K562 (cell line): ENCODE measurements at regions not wholly inside any gene's neighbourhood (a gene's known extent, or its start where the extent isn't known, plus 50 kb on each side); places are given as distances from the start of the nearest gene placed in this dataset.

Source experiments
- ATAC-seq: fragments of 200-7000 bp; cut with Tn5 transposase; 3 replicates; pipeline ENCODE4 v1.9.1; 2020; ENCODE audit warnings: moderate library complexity
- BruUV-seq: library from RNA; stranded (reverse); fragments of 400-500 nt; replicated peaks from 2 replicates; lab custom pipeline; 2021; lab: Mats Ljungman, UMichigan
- CTCF ChIA-PET: fragments of 300-600 bp; formaldehyde crosslinking; extraction: SDS; loops from one replicate; lab custom pipeline; 2021; ENCODE audit warnings: low intra/inter-chr PET ratio; lab: Yijun Ruan, JAX
- POLR2A ChIA-PET: fragments of 300-600, 350-650 bp; sonication (Branson Sonifier 250); formaldehyde crosslinking; extraction: SDS; loops from one replicate; lab custom pipeline; 2021; ENCODE audit warnings: antibody characterized with exemption, inconsistent platforms; lab: Yijun Ruan, JAX
- DNase-seq, 4 experiments: peaks; one replicate each; pipeline versions ENCODE4 v3.0.0 to v3.0.0-alpha.2; 2011 to 2018; ENCODE audit warnings: low spot score in 3 of 4, mixed read lengths in 3 of 4; ENCODE audit errors: extremely low read depth in 1 of 4
- FAIRE-seq: peaks from 2 replicates; lab custom pipeline; 2011; peaks lifted over from hg19 to GRCh38; lab: Jason Lieb, UNC
- H2AFZ ChIP-seq: 2 replicates; pipeline ENCODE4 v1.6.0; 2011; ENCODE audit warnings: low read depth, low read length, control low read depth, inconsistent platforms
- H3K27ac ChIP-seq: fragments of 200-600 bp; 3 replicates; pipeline ENCODE4 v1.8.0; 2011; ENCODE audit warnings: low read depth, mild to moderate bottlenecking, control low read depth, inconsistent platforms, low read length, moderate library complexity, mixed read lengths; ENCODE audit errors: extremely low read depth
- H3K27me3 ChIP-seq, 2 experiments: fragments of 300-600 bp in 1 of 2; 2 replicates in 1 of 2; 3 replicates in 1 of 2; pipeline versions ENCODE4 v1.6.0 to v1.8.0; 2011; ENCODE audit warnings: inconsistent platforms in 2 of 2, low read length in 2 of 2, mild to moderate bottlenecking in 1 of 2, mixed read lengths in 1 of 2, moderate library complexity in 1 of 2; ENCODE audit not compliant: control insufficient read depth in 2 of 2, insufficient read depth in 2 of 2
- H3K36me3 ChIP-seq: fragments of 300-600 bp; 3 replicates; pipeline ENCODE4 v1.8.0; 2011; ENCODE audit warnings: mild to moderate bottlenecking, low read length, inconsistent platforms; ENCODE audit not compliant: control insufficient read depth, insufficient read depth
- H3K4me1 ChIP-seq, 2 experiments: fragments of 200-600 bp in 1 of 2; replicated peaks in 1 of 2; 2 replicates in 1 of 2; 3 replicates in 1 of 2; pipeline versions ENCODE4 v1.5.1 to v1.8.0; 2011; ENCODE audit warnings: inconsistent platforms in 2 of 2, low read length in 2 of 2, mild to moderate bottlenecking in 1 of 2, mixed read lengths in 1 of 2, moderate library complexity in 1 of 2; ENCODE audit not compliant: control insufficient read depth in 2 of 2, insufficient read depth in 2 of 2
- H3K4me2 ChIP-seq: 2 replicates; pipeline ENCODE4 v1.6.1; 2011; ENCODE audit warnings: low read length, control low read depth, inconsistent platforms, mixed read lengths; ENCODE audit not compliant: insufficient read depth
- H3K4me3 ChIP-seq: fragments of 200-600 bp; sonication (generic), shearing (Covaris generic); 2 replicates; pipeline ENCODE4 v1.5.1; 2016; ENCODE audit warnings: control low read depth, inconsistent platforms
- H3K79me2 ChIP-seq: fragments of 200-600 bp; 3 replicates; pipeline ENCODE4 v1.8.0; 2011; ENCODE audit warnings: low read length, inconsistent platforms; ENCODE audit not compliant: control insufficient read depth, insufficient read depth
- H3K9ac ChIP-seq, 2 experiments: 2 replicates each; pipeline versions ENCODE4 v1.6.0 to v1.6.1; 2011; ENCODE audit warnings: low read depth in 2 of 2, low read length in 2 of 2, control low read depth in 1 of 2, inconsistent platforms in 1 of 2, mild to moderate bottlenecking in 1 of 2, mixed read lengths in 1 of 2; ENCODE audit not compliant: insufficient read depth in 1 of 2
- H3K9me1 ChIP-seq: one replicate; pipeline ENCODE4 v1.6.0; 2011; ENCODE audit warnings: inconsistent platforms, mild to moderate bottlenecking, low read length, moderate library complexity; ENCODE audit not compliant: control insufficient read depth, insufficient read depth
- H3K9me3 ChIP-seq: replicated peaks from 2 replicates; pipeline ENCODE4 v1.5.1; 2011; ENCODE audit warnings: low read depth, low read length, inconsistent platforms; ENCODE audit not compliant: control insufficient read depth, insufficient read depth
- H4K20me1 ChIP-seq: replicated peaks from 2 replicates; pipeline ENCODE4 v1.6.1; 2011; ENCODE audit warnings: low read length, inconsistent platforms, mixed read lengths; ENCODE audit not compliant: control insufficient read depth, insufficient read depth
- FOXA3 ChIP-seq, 2 experiments: fragments of 450-650 bp in 1 of 2; sonication (generic) in 1 of 2; formaldehyde crosslinking; IDR thresholded peaks in 1 of 2; conservative IDR thresholded peaks in 1 of 2; 2 replicates each; pipeline versions ENCODE4 v1.4.0 to v1.8.0; 2020 to 2022; ENCODE audit warnings: mild to moderate bottlenecking in 2 of 2, missing genetic modification reagents in 1 of 2
- HDAC1 ChIP-seq, 2 experiments: fragments of 450-650 bp; IDR thresholded peaks; 2 replicates each; pipeline ENCODE4 v1.6.1; 2016 to 2017; ENCODE audit warnings: inconsistent platforms in 1 of 2, mild to moderate bottlenecking in 1 of 2, moderate library complexity in 1 of 2
- MYNN ChIP-seq, 2 experiments: sonication (generic); formaldehyde crosslinking in 1 of 2; IDR thresholded peaks; 2 replicates each; pipeline versions ENCODE4 v1.5.0 to v1.6.1; 2016 to 2020; ENCODE audit warnings: antibody characterized with exemption in 1 of 2, missing genetic modification reagents in 1 of 2
- TEAD4 ChIP-seq, 2 experiments: sonication (generic) in 1 of 2; formaldehyde crosslinking in 1 of 2; IDR thresholded peaks; 2 replicates each; pipeline versions ENCODE4 v1.6.1 to v1.8.0; 2012 to 2022; ENCODE audit warnings: borderline replicate concordance in 1 of 2, inconsistent platforms in 1 of 2, low read length in 1 of 2, mild to moderate bottlenecking in 1 of 2, missing genetic modification reagents in 1 of 2
- TGIF2 ChIP-seq: sonication (generic); formaldehyde crosslinking; IDR thresholded peaks from 2 replicates; pipeline ENCODE4 v1.8.1; 2022; ENCODE audit warnings: mild to moderate bottlenecking, missing genetic modification reagents, moderate library complexity
- THRAP3 ChIP-seq: fragments of 450-650 bp; IDR thresholded peaks from 2 replicates; pipeline ENCODE4 v1.6.1; 2016; ENCODE audit warnings: mild to moderate bottlenecking, inconsistent platforms, borderline replicate concordance
- ZBTB40 ChIP-seq, 2 experiments: fragments of 450-650 bp in 1 of 2; sonication (generic) in 1 of 2; formaldehyde crosslinking in 1 of 2; IDR thresholded peaks; 2 replicates each; pipeline versions ENCODE4 v1.7.1 to v1.9.0; 2016 to 2022; ENCODE audit warnings: inconsistent platforms in 1 of 2, mild to moderate bottlenecking in 1 of 2, missing genetic modification reagents in 1 of 2
- ZNF184 ChIP-seq: sonication (generic); formaldehyde crosslinking; IDR thresholded peaks from 2 replicates; pipeline ENCODE4 v1.5.0; 2020; ENCODE audit warnings: missing genetic modification reagents
- WGBS: fragments of 100-300 bp; shearing (Covaris generic); methylation state at CpG from one replicate; pipeline ENCODE4 v1.1.6; 2016; ENCODE audit warnings: low coverage, mixed read lengths; ENCODE audit not compliant: insufficient coverage; ENCODE audit errors: missing lambda C conversion rate; 5-methylcytosine and 5-hydroxymethylcytosine counted together
- in situ Hi-C: fragments of 300-500 bp; cut with MboI; formaldehyde crosslinking; loops from 4 replicates; pipeline ENCODE4 v1.15.0; 2018; ENCODE audit warnings: inconsistent platforms, mixed read lengths
- intact Hi-C: fragments of 100-400 bp; cut with micrococcal nuclease; formaldehyde crosslinking; loops from 2 replicates; pipeline ENCODE4 v1.14.2; 2022
- TF ChIP-seq, protein P1 (sequence below), 2 experiments: fragments of 450-650 bp; conservative IDR thresholded peaks; 2 replicates each; pipeline ENCODE4 v1.6.1; 2017; ENCODE audit warnings: mild to moderate bottlenecking in 2 of 2, moderate library complexity in 2 of 2

DNA sequence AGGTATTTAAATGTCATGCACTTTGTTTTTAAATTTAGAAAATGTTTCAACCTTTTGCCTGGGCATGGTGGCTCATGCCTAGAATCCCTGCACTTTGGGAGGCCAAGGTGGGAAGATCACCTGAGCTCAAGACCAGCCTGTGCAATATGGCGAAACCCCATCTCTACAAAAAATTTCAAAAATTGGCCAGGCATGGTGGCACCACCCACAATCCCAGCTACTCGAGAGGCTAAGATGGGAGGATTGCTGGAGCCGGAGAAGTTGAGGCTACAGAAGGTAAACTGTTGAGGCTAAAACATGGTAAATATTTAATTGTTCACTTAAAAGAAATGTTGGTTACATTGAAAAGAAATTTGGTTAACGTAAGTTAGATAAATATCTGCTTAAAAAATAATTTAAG, 108.4 kb upstream of the IGLL5 start:
- Histone ChIP-seq H3K79me2 (no peaks in the 10 kb centered on the region), H3K27me3 (peaks cover 7 to 18% of the 10 kb centered on the region in 2 experiments; a peak in 3 of 5 replicates)
- ATAC-seq, result no peak
- CTCF ChIA-PET, result interaction anchor here (0.7 to 1.7 kb wide), 3 partner anchors 9 to 62 kb away, joined by 3 to 9 read pairs (median 4); no protein-coding TSS in a partner anchor
- TF ChIP-seq HDAC1 (IDR thresholded peaks at IDR 0.05) (no peak), FOXA3 (CRISPR knock-in tag; conservative IDR thresholded peaks at IDR 0.05 in 1 of 2, IDR thresholded peaks at IDR 0.05 in 1 of 2) (0 out of 4 replicates have a peak, but pooled peaks of 1 of the 2 experiments have one; percentile 51), TEAD4 (IDR thresholded peaks at IDR 0.05; ENCODE audit: low read length) (no peak), TEAD4 (CRISPR knock-in tag; IDR thresholded peaks at IDR 0.05; ENCODE audit: borderline replicate concordance) (0 out of 2 replicates have a peak, but pooled peaks have one; percentile 57), THRAP3 (no peak), ZNF184 (peak; percentile 61; the same call in 1 of the 2 replicates), MYNN (IDR thresholded peaks at IDR 0.05) (no peak), MYNN (CRISPR knock-in tag; IDR thresholded peaks at IDR 0.05) (peak; percentile 45; the same call in 1 of the 2 replicates), ZBTB40 (IDR thresholded peaks at IDR 0.05) (no peak), ZBTB40 (CRISPR knock-in tag; IDR thresholded peaks at IDR 0.05) (peak; percentile 35; the same call in 1 of the 2 replicates), TGIF2 (CRISPR knock-in tag) (peak; percentile 19; the same call in 1 of the 2 replicates)
- TF ChIP-seq, protein P1, sequence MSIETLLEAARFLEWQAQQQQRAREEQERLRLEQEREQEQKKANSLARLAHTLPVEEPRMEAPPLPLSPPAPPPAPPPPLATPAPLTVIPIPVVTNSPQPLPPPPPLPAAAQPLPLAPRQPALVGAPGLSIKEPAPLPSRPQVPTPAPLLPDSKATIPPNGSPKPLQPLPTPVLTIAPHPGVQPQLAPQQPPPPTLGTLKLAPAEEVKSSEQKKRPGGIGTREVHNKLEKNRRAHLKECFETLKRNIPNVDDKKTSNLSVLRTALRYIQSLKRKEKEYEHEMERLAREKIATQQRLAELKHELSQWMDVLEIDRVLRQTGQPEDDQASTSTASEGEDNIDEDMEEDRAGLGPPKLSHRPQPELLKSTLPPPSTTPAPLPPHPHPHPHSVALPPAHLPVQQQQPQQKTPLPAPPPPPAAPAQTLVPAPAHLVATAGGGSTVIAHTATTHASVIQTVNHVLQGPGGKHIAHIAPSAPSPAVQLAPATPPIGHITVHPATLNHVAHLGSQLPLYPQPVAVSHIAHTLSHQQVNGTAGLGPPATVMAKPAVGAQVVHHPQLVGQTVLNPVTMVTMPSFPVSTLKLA (conservative IDR thresholded peaks at IDR 0.05), result 0 out of 4 replicates have a peak, but pooled peaks have one; percentile 3 to 8
- TF ChIP-seq, all 486 proteins: peak for 7
- BruUV-seq, result no TSS peak
- Histone ChIP-seq H2AFZ (no peak overlapping the region), H3K9ac (no peak overlapping the region), H3K9me3 (no peaks in the 10 kb centered on the region), H3K36me3 (no peaks in the 10 kb centered on the region), H3K27ac (no peak overlapping the region), H3K9me1 (no peaks in the 10 kb centered on the region), H3K4me3 (no peak overlapping the region), H4K20me1 (0 out of 2 replicates have a peak, but pooled peaks cover 3% of the 10 kb centered on the region), H3K4me2 (no peak overlapping the region), H3K4me1 (no peaks in the 10 kb centered on the region)
- 1% methylated on average over 4 of the region's 4 CpGs for WGBS
- FAIRE-seq (no peak), DNase-seq (no peak)
- in situ Hi-C loops (no loop called here), intact Hi-C loops (no loop called here)
- POLR2A ChIA-PET, result interaction anchor here (0.7 to 3.1 kb wide), 8 partner anchors 9 to 159 kb away, joined by 3 to 16 read pairs (median 7); no protein-coding TSS in a partner anchor
